H1 (cell line): ENCODE measurements at regions not wholly inside any gene's neighbourhood (a gene's known extent, or its start where the extent isn't known, plus 50 kb on each side); places are given as distances from the start of the nearest gene placed in this dataset.

Source experiments
- CTCF ChIA-PET: fragments of 300-600 bp; sonication (Branson Sonifier 250); formaldehyde crosslinking; loops from one replicate; lab custom pipeline; 2021; ENCODE audit not compliant: partially characterized antibody; lab: Charles Lee
- POLR2A ChIA-PET: fragments of 300-600 bp; sonication (Branson Sonifier 250); formaldehyde crosslinking; loops from one replicate; lab custom pipeline; 2021; ENCODE audit warnings: inconsistent platforms; ENCODE audit not compliant: partially characterized antibody; lab: Charles Lee
- DNase-seq, 2 experiments: peaks; one replicate each; pipeline versions ENCODE4 v3.0.0 to v3.0.0-alpha.2; 2010 to 2022; ENCODE audit warnings: low spot score in 2 of 2, low read depth in 1 of 2, mixed read lengths in 1 of 2
- FAIRE-seq: peaks from 2 replicates; lab custom pipeline; 2011; peaks lifted over from hg19 to GRCh38; lab: Jason Lieb, UNC
- H2AFZ ChIP-seq: 2 replicates; pipeline ENCODE4 v1.8.1; 2012; ENCODE audit warnings: low read length, inconsistent platforms
- H2AK5ac ChIP-seq: 2 replicates; pipeline ENCODE4 v1.6.1; 2013; ENCODE audit warnings: low read depth, low read length
- H2BK120ac ChIP-seq: replicated peaks from 2 replicates; pipeline ENCODE3; 2013; ENCODE audit warnings: low read depth, low read length, inconsistent platforms
- H2BK12ac ChIP-seq: 2 replicates; pipeline ENCODE4 v1.6.1; 2013; ENCODE audit warnings: low read depth, low read length
- H2BK15ac ChIP-seq: 2 replicates; pipeline ENCODE4 v1.6.1; 2013; ENCODE audit warnings: low read length
- H2BK20ac ChIP-seq: 2 replicates; pipeline ENCODE4 v1.6.1; 2013; ENCODE audit warnings: low read length
- H2BK5ac ChIP-seq: 2 replicates; pipeline ENCODE4 v1.6.1; 2013; ENCODE audit warnings: low read depth, low read length
- H3K14ac ChIP-seq: 2 replicates; pipeline ENCODE4 v1.6.1; 2013; ENCODE audit warnings: inconsistent platforms; ENCODE audit not compliant: insufficient read length
- H3K18ac ChIP-seq: 2 replicates; pipeline ENCODE4 v1.6.1; 2013; ENCODE audit warnings: low read length; ENCODE audit errors: extremely low read depth
- H3K23ac ChIP-seq: 2 replicates; pipeline ENCODE4 v1.6.1; 2013; ENCODE audit warnings: inconsistent platforms; ENCODE audit not compliant: insufficient read length
- H3K23me2 ChIP-seq: 2 replicates; pipeline ENCODE4 v1.6.1; 2013; ENCODE audit warnings: low read depth, low read length
- H3K27ac ChIP-seq: 2 replicates; pipeline ENCODE4 v1.6.1; 2011; ENCODE audit warnings: low read depth, low read length, inconsistent platforms
- H3K27me3 ChIP-seq, 4 experiments: replicated peaks in 1 of 4; 1 replicate in 1 of 4; 2 replicates in 3 of 4; pipeline versions ENCODE4 v1.6.1 to v1.8.1; 2011 to 2013; ENCODE audit warnings: low read length in 3 of 4, mild to moderate bottlenecking in 3 of 4, inconsistent platforms in 2 of 4, mixed read lengths in 2 of 4, moderate library complexity in 1 of 4; ENCODE audit not compliant: control insufficient read depth in 3 of 4, insufficient read depth in 3 of 4; ENCODE audit errors: extremely low read depth in 1 of 4
- H3K36me3 ChIP-seq, 4 experiments: 2 replicates each; pipeline versions ENCODE4 v1.6.1 to v1.8.1; 2011 to 2013; ENCODE audit warnings: mild to moderate bottlenecking in 4 of 4, low read length in 3 of 4, moderate library complexity in 2 of 4, control low read depth in 1 of 4, inconsistent platforms in 1 of 4; ENCODE audit not compliant: insufficient read depth in 4 of 4, control insufficient read depth in 2 of 4
- H3K4ac ChIP-seq: replicated peaks from 2 replicates; pipeline ENCODE3; 2013; ENCODE audit warnings: low read length, low read depth, mixed read lengths, inconsistent platforms; ENCODE audit not compliant: insufficient read length
- H3K4me1 ChIP-seq, 4 experiments: replicated peaks in 1 of 4; 1 replicate in 1 of 4; 2 replicates in 3 of 4; pipeline versions ENCODE4 v1.6.1 to v1.8.1; 2011 to 2013; ENCODE audit warnings: low read length in 3 of 4, inconsistent platforms in 2 of 4, mixed read lengths in 1 of 4; ENCODE audit not compliant: insufficient read depth in 4 of 4, control insufficient read depth in 3 of 4
- H3K4me2 ChIP-seq, 2 experiments: 2 replicates each; pipeline versions ENCODE4 v1.6.1 to v1.8.1; 2011 to 2013; ENCODE audit warnings: low read depth in 2 of 2, low read length in 2 of 2, control low read depth in 1 of 2, inconsistent platforms in 1 of 2, mild to moderate bottlenecking in 1 of 2; ENCODE audit not compliant: insufficient read depth in 1 of 2
- H3K4me3 ChIP-seq, 4 experiments: fragments of 200-600, 300-600 bp in 1 of 4; sonication (generic), shearing (Covaris generic), sonication (Bioruptor Twin) in 1 of 4; 2 replicates each; pipeline versions ENCODE4 v1.5.1 to v1.8.1; 2011 to 2016; ENCODE audit warnings: low read length in 4 of 4, low read depth in 3 of 4, control low read depth in 2 of 4, inconsistent platforms in 2 of 4, mild to moderate bottlenecking in 2 of 4, mixed read lengths in 1 of 4, moderate library complexity in 1 of 4; ENCODE audit not compliant: insufficient read depth in 2 of 4; ENCODE audit errors: extremely low read depth in 1 of 4
- H3K56ac ChIP-seq: replicated peaks from 2 replicates; pipeline ENCODE3; 2013; ENCODE audit warnings: low read depth, mild to moderate bottlenecking, mixed read lengths, low read length, inconsistent platforms; ENCODE audit not compliant: insufficient read length
- H3K79me1 ChIP-seq: 2 replicates; pipeline ENCODE4 v1.6.1; 2013; ENCODE audit warnings: low read depth, low read length, control low read depth
- H3K79me2 ChIP-seq, 2 experiments: 2 replicates each; pipeline versions ENCODE4 v1.6.1 to v1.8.1; 2012 to 2013; ENCODE audit warnings: low read length in 2 of 2, mild to moderate bottlenecking in 2 of 2, inconsistent platforms in 1 of 2; ENCODE audit not compliant: insufficient read depth in 2 of 2, control insufficient read depth in 1 of 2
- H3K9ac ChIP-seq, 4 experiments: replicated peaks in 1 of 4; 1 replicate in 1 of 4; 2 replicates in 3 of 4; pipeline versions ENCODE4 v1.6.1 to v1.8.1; 2011 to 2013; ENCODE audit warnings: low read depth in 3 of 4, low read length in 3 of 4, control low read depth in 2 of 4, mild to moderate bottlenecking in 2 of 4, moderate library complexity in 2 of 4, inconsistent platforms in 1 of 4; ENCODE audit errors: extremely low read depth in 1 of 4
- H3K9me3 ChIP-seq, 2 experiments: 2 replicates each; pipeline versions ENCODE4 v1.6.1 to v1.8.1; 2012 to 2013; ENCODE audit warnings: mild to moderate bottlenecking in 2 of 2, moderate library complexity in 2 of 2, control low read depth in 1 of 2, inconsistent platforms in 1 of 2, low read depth in 1 of 2, low read length in 1 of 2, mixed read lengths in 1 of 2; ENCODE audit not compliant: insufficient read depth in 2 of 2
- H4K20me1 ChIP-seq, 2 experiments: replicated peaks in 1 of 2; 2 replicates each; pipeline versions ENCODE3 to v1.8.1; 2011 to 2013; ENCODE audit warnings: inconsistent platforms in 2 of 2, low read length in 2 of 2, mild to moderate bottlenecking in 1 of 2; ENCODE audit not compliant: insufficient read depth in 2 of 2, control insufficient read depth in 1 of 2
- H4K5ac ChIP-seq: 2 replicates; pipeline ENCODE4 v1.6.1; 2013; ENCODE audit warnings: low read length, low read depth, mixed read lengths, inconsistent platforms; ENCODE audit not compliant: insufficient read length
- H4K8ac ChIP-seq: 2 replicates; pipeline ENCODE4 v1.8.0; 2013; ENCODE audit warnings: mild to moderate bottlenecking, moderate library complexity, low read length, inconsistent platforms; ENCODE audit not compliant: insufficient read depth; ENCODE audit errors: extremely low read depth
- H4K91ac ChIP-seq: replicated peaks from 2 replicates; pipeline ENCODE3; 2013; ENCODE audit warnings: low read length, mixed read lengths, inconsistent platforms; ENCODE audit not compliant: insufficient read length
- BRCA1 ChIP-seq: IDR thresholded peaks from 2 replicates; pipeline ENCODE4 v1.6.1; 2012; ENCODE audit warnings: low read depth, low read length, improper control_type of control experiment
- CBX5 ChIP-seq: fragments of 300-800, 300-1000 bp; sonication (generic); IDR thresholded peaks from 2 replicates; pipeline ENCODE4 v1.7.1; 2016; ENCODE audit warnings: antibody characterized with exemption, low read length, low read depth
- HDAC2 ChIP-seq, 2 experiments: fragments of 300-600 bp in 1 of 2; sonication (generic) in 1 of 2; IDR thresholded peaks; 2 replicates each; pipeline ENCODE4 v1.6.1; 2011 to 2012; ENCODE audit warnings: low read depth in 2 of 2, low read length in 2 of 2, mild to moderate bottlenecking in 2 of 2, moderate library complexity in 2 of 2, borderline replicate concordance in 1 of 2, inconsistent platforms in 1 of 2
- MAFK ChIP-seq: IDR thresholded peaks from 2 replicates; pipeline ENCODE4 v1.6.1; 2012; ENCODE audit warnings: low read depth, mild to moderate bottlenecking, improper control_type of control experiment, low read length
- RAD21 ChIP-seq, 2 experiments: IDR thresholded peaks in 1 of 2; conservative IDR thresholded peaks in 1 of 2; 2 replicates each; pipeline ENCODE4 v1.6.1; 2011; ENCODE audit warnings: low read depth in 2 of 2, low read length in 2 of 2, improper control_type of control experiment in 1 of 2, inconsistent platforms in 1 of 2, mild to moderate bottlenecking in 1 of 2, moderate library complexity in 1 of 2
- TAF1 ChIP-seq: IDR thresholded peaks from 2 replicates; pipeline ENCODE4 v1.6.1; 2011; ENCODE audit warnings: mild to moderate bottlenecking, low read depth, low read length
- TAF7 ChIP-seq: optimal IDR thresholded peaks from 2 replicates; pipeline ENCODE3; 2011; ENCODE audit warnings: low read depth, mild to moderate bottlenecking, inconsistent platforms, low read length, moderate library complexity, borderline replicate concordance
- WGBS, 2 experiments: shearing (Covaris generic) in 1 of 2; methylation state at CpG; one replicate each; pipeline versions ENCODE4 v1.1.6 to v1.1.7; 2013 to 2015; ENCODE audit warnings: low lambda C conversion rate in 2 of 2, mixed read lengths in 2 of 2, inconsistent platforms in 1 of 2, low coverage in 1 of 2, missing lambda C conversion rate in 1 of 2; ENCODE audit not compliant: insufficient replicate concordance in 2 of 2, insufficient coverage in 1 of 2, insufficient read length in 1 of 2; ENCODE audit errors: extremely low coverage in 1 of 2, missing lambda C conversion rate in 1 of 2; 5-methylcytosine and 5-hydroxymethylcytosine counted together
- TF ChIP-seq, protein P1 (sequence below): IDR thresholded peaks from 2 replicates; pipeline ENCODE4 v1.6.1; 2011; ENCODE audit warnings: low read depth, mild to moderate bottlenecking, low read length; ENCODE audit not compliant: insufficient read depth

DNA sequence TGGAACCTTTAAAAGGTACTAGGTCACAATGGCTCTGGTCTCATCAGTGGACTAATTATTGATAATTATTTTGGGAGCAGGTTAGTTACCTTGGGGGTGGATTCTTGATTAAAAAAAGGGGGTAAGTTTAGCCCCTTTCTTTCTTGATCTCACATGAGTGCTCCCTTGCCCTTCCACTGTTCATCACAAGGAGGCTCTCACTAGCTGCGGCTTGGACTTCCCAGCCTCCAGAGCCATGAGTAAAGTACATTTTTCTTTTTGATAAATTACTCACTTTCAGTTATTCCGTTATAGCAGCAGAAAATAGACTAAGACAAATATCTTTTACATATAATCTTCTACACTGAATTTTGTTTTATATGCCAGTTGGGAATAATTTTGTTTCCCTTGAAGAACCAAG, 254.8 kb upstream of the DEPDC1 start:
- Histone ChIP-seq H2BK5ac (no peak overlapping the region), H4K91ac (no peak overlapping the region), H3K79me2 (no peaks in the 10 kb centered on the region), H2BK15ac (no peak overlapping the region), H3K9me3 (no peaks in the 10 kb centered on the region), H3K4me3 (no peak overlapping the region), H3K56ac (no peak overlapping the region), H3K4me2 (no peak overlapping the region), H4K5ac (no peak overlapping the region), H2AK5ac (no peak overlapping the region), H3K18ac (no peak overlapping the region), H3K27me3 (no peaks in the 10 kb centered on the region), H3K9ac (no peak overlapping the region), H3K14ac (no peak overlapping the region), H3K4me1 (no peaks in the 10 kb centered on the region), H3K79me1 (no peaks in the 10 kb centered on the region), H3K23me2 (no peaks in the 10 kb centered on the region), H3K23ac (no peak overlapping the region), H3K4ac (no peak overlapping the region), H4K20me1 (no peaks in the 10 kb centered on the region), H2BK20ac (no peak overlapping the region), H2BK120ac (no peak overlapping the region), H2BK12ac (no peak overlapping the region), H2AFZ (no peak overlapping the region), H3K27ac (no peak overlapping the region), H3K36me3 (no peaks in the 10 kb centered on the region), H4K8ac (no peak overlapping the region)
- 85% methylated on average over 2 of the region's 2 CpGs; no CpG with 5 or more reads in 1 of the 2 experiments for WGBS, 2 experiments
- TF ChIP-seq CBX5 (no peak), TAF1 (no peak), RAD21 (IDR thresholded peaks at IDR 0.05 in 1 of 2, conservative IDR thresholded peaks at IDR 0.05 in 1 of 2; ENCODE audit: low read depth in 2 of 2, low read length in 2 of 2) (peak; percentile 40 to 46), HDAC2 (IDR thresholded peaks at IDR 0.05; ENCODE audit: borderline replicate concordance in 1 of 2, low read depth in 2 of 2, low read length in 2 of 2) (no peak), BRCA1 (no peak), MAFK (no peak), TAF7 (no peak)
- TF ChIP-seq, protein P1, sequence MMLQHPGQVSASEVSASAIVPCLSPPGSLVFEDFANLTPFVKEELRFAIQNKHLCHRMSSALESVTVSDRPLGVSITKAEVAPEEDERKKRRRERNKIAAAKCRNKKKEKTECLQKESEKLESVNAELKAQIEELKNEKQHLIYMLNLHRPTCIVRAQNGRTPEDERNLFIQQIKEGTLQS = no peak
- ChIA-PET POLR2A (no interaction called here), CTCF (no interaction called here)
- DNase-seq = no peak
- no peak for FAIRE-seq
